ENCODE measurements at regions not wholly inside any gene's neighbourhood (a gene's known extent, or its start where the extent isn't known, plus 50 kb on each side); places are given as distances from the start of the nearest gene placed in this dataset.

GRCh38 chr6:14915888-14916832 is 329.7 kb upstream of the JARID2 start:
- TF ChIP-seq EZH2 (IDR thresholded peaks at IDR 0.05; ENCODE audit: borderline replicate concordance, insufficient read depth, low read length, poor library complexity, severe bottlenecking): no peak
- TF ChIP-seq, protein P1, sequence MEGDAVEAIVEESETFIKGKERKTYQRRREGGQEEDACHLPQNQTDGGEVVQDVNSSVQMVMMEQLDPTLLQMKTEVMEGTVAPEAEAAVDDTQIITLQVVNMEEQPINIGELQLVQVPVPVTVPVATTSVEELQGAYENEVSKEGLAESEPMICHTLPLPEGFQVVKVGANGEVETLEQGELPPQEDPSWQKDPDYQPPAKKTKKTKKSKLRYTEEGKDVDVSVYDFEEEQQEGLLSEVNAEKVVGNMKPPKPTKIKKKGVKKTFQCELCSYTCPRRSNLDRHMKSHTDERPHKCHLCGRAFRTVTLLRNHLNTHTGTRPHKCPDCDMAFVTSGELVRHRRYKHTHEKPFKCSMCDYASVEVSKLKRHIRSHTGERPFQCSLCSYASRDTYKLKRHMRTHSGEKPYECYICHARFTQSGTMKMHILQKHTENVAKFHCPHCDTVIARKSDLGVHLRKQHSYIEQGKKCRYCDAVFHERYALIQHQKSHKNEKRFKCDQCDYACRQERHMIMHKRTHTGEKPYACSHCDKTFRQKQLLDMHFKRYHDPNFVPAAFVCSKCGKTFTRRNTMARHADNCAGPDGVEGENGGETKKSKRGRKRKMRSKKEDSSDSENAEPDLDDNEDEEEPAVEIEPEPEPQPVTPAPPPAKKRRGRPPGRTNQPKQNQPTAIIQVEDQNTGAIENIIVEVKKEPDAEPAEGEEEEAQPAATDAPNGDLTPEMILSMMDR (IDR thresholded peaks at IDR 0.05; ENCODE audit: poor library complexity, severe bottlenecking): no peak
- TF ChIP-seq EP300 (conservative IDR thresholded peaks at IDR 0.05; ENCODE audit: poor library complexity, severe bottlenecking): no peak
- TF ChIP-seq RAD21 (conservative IDR thresholded peaks at IDR 0.05): no peak
- no peak for TF ChIP-seq POLR2AphosphoS5 (IDR thresholded peaks at IDR 0.05)
- no peak for TF ChIP-seq MXI1 (conservative IDR thresholded peaks at IDR 0.05; ENCODE audit: poor library complexity, severe bottlenecking)
- no peak for TF ChIP-seq TAF1 (IDR thresholded peaks at IDR 0.05; ENCODE audit: low read depth)
- no peak for TF ChIP-seq REST (IDR thresholded peaks at IDR 0.05; ENCODE audit: borderline replicate concordance)
